Neural cell (in vitro differentiated cells): ENCODE measurements at regions not wholly inside any gene's neighbourhood (a gene's known extent, or its start where the extent isn't known, plus 50 kb on each side); places are given as distances from the start of the nearest gene placed in this dataset.

Source experiments
- H2AFZ ChIP-seq: fragments of 200-600, 300-800 bp; sonication (generic), shearing (Covaris generic); 2 replicates; pipeline ENCODE4 v1.6.0; 2014; ENCODE audit warnings: low read depth, mild to moderate bottlenecking, antibody characterized with exemption, low read length, moderate library complexity
- H3F3A ChIP-seq: fragments of 200-600 bp; shearing (Covaris generic); 2 replicates; pipeline ENCODE4 v1.6.1; 2016; ENCODE audit warnings: mild to moderate bottlenecking, moderate library complexity, mixed read lengths, antibody characterized with exemption, low read length; ENCODE audit not compliant: insufficient read depth, poor library complexity, severe bottlenecking
- H3K27ac ChIP-seq: fragments of 200-600, 300-800 bp; sonication (generic), shearing (Covaris generic); 2 replicates; pipeline ENCODE4 v1.5.1; 2014; ENCODE audit warnings: mild to moderate bottlenecking, low read length, moderate library complexity
- H3K27me3 ChIP-seq: fragments of 300-800, 200-600 bp; sonication (generic), shearing (Covaris generic); 2 replicates; pipeline ENCODE4 v1.6.0; 2014; ENCODE audit warnings: mild to moderate bottlenecking, low read depth, low read length, moderate library complexity; ENCODE audit not compliant: insufficient read depth
- H3K36me3 ChIP-seq: fragments of 300-800, 200-600 bp; sonication (generic), shearing (Covaris generic); 2 replicates; pipeline ENCODE4 v1.5.1; 2014; ENCODE audit warnings: mild to moderate bottlenecking, antibody characterized with exemption, low read length, moderate library complexity; ENCODE audit not compliant: insufficient read depth
- H3K4me2 ChIP-seq: fragments of 300-800, 200-600 bp; sonication (generic), shearing (Covaris generic); 2 replicates; pipeline ENCODE4 v1.6.0; 2014; ENCODE audit warnings: mild to moderate bottlenecking, low read length
- H3K4me3 ChIP-seq: fragments of 300-800, 200-600 bp; sonication (generic), shearing (Covaris generic); 2 replicates; pipeline ENCODE4 v1.5.1; 2014; ENCODE audit warnings: mild to moderate bottlenecking, low read length, moderate library complexity
- H3K79me2 ChIP-seq: fragments of 200-600 bp; shearing (Covaris generic); replicated peaks from 2 replicates; pipeline ENCODE4 v1.6.0; 2014; ENCODE audit warnings: mild to moderate bottlenecking, low read length, moderate library complexity; ENCODE audit not compliant: insufficient read depth
- H3K9ac ChIP-seq: fragments of 300-800, 200-600 bp; sonication (generic), shearing (Covaris generic); 2 replicates; pipeline ENCODE4 v1.6.1; 2016; ENCODE audit warnings: mild to moderate bottlenecking, low read length, mixed read lengths
- H3K9me2 ChIP-seq: fragments of 200-600 bp; shearing (Covaris generic); 2 replicates; pipeline ENCODE4 v1.6.1; 2016; ENCODE audit warnings: mild to moderate bottlenecking, low read length, mixed read lengths; ENCODE audit not compliant: insufficient read depth
- H3K9me3 ChIP-seq: fragments of 200-600, 300-800 bp; sonication (generic), shearing (Covaris generic); 2 replicates; pipeline ENCODE4 v1.6.1; 2016; ENCODE audit warnings: mild to moderate bottlenecking, mixed run types, low read length, moderate library complexity, mixed read lengths
- H4K20me1 ChIP-seq: fragments of 200-600 bp; shearing (Covaris generic); 2 replicates; pipeline ENCODE4 v1.6.1; 2016; ENCODE audit warnings: mild to moderate bottlenecking, mixed run types; ENCODE audit not compliant: insufficient read depth
- EP300 ChIP-seq: fragments of 450-650 bp; conservative IDR thresholded peaks from 2 replicates; pipeline ENCODE4 v1.6.1; 2014; ENCODE audit warnings: antibody characterized with exemption, mild to moderate bottlenecking, moderate library complexity; ENCODE audit not compliant: poor library complexity, severe bottlenecking
- EZH2 ChIP-seq: fragments of 200-600, 300-800 bp; shearing (Covaris generic), sonication (generic); IDR thresholded peaks from 2 replicates; pipeline ENCODE4 v1.6.1; 2014; ENCODE audit warnings: antibody characterized with exemption, low read length, borderline replicate concordance, mild to moderate bottlenecking; ENCODE audit not compliant: insufficient read depth, poor library complexity, severe bottlenecking
- MXI1 ChIP-seq: fragments of 450-650 bp; conservative IDR thresholded peaks from 2 replicates; pipeline ENCODE4 v1.6.1; 2014; ENCODE audit warnings: antibody characterized with exemption, mild to moderate bottlenecking; ENCODE audit not compliant: poor library complexity, severe bottlenecking
- POLR2AphosphoS5 ChIP-seq: IDR thresholded peaks from 2 replicates; pipeline ENCODE4 v1.6.1; 2012
- RAD21 ChIP-seq: fragments of 450-650 bp; conservative IDR thresholded peaks from 2 replicates; pipeline ENCODE4 v1.6.1; 2014; ENCODE audit warnings: antibody characterized with exemption, mild to moderate bottlenecking, moderate library complexity
- SMC3 ChIP-seq: fragments of 450-650 bp; conservative IDR thresholded peaks from 2 replicates; pipeline ENCODE4 v1.6.1; 2014; ENCODE audit warnings: antibody characterized with exemption, mild to moderate bottlenecking, moderate library complexity; ENCODE audit not compliant: poor library complexity
- TAF1 ChIP-seq: IDR thresholded peaks from 2 replicates; pipeline ENCODE4 v1.6.1; 2012; ENCODE audit warnings: low read depth
- TF ChIP-seq, protein P1 (sequence below): IDR thresholded peaks from 2 replicates; pipeline ENCODE4 v1.6.1; 2012; ENCODE audit warnings: borderline replicate concordance
- TF ChIP-seq, protein P2 (sequence below): fragments of 450-650 bp; IDR thresholded peaks from 2 replicates; pipeline ENCODE4 v1.5.1; 2014; ENCODE audit warnings: antibody characterized with exemption, mild to moderate bottlenecking, moderate library complexity; ENCODE audit not compliant: poor library complexity, severe bottlenecking

- Histone ChIP-seq H3F3A (no peaks in the 10 kb centered on the region), H3K79me2 (no peaks in the 10 kb centered on the region), H4K20me1 (no peaks in the 10 kb centered on the region), H2AFZ (no peak overlapping the region), H3K9me2 (no peaks in the 10 kb centered on the region), H3K9ac (no peak overlapping the region), H3K27me3 (no peaks in the 10 kb centered on the region), H3K4me3 (no peak overlapping the region), H3K9me3 (no peaks in the 10 kb centered on the region), H3K27ac (no peak overlapping the region), H3K4me2 (no peak overlapping the region), H3K36me3 (no peaks in the 10 kb centered on the region)
- TF ChIP-seq SMC3 (no peak), RAD21 (no peak), EP300 (no peak), EZH2 (no peak), POLR2AphosphoS5 (no peak), TAF1 (no peak), MXI1 (no peak)
- TF ChIP-seq, protein P1, sequence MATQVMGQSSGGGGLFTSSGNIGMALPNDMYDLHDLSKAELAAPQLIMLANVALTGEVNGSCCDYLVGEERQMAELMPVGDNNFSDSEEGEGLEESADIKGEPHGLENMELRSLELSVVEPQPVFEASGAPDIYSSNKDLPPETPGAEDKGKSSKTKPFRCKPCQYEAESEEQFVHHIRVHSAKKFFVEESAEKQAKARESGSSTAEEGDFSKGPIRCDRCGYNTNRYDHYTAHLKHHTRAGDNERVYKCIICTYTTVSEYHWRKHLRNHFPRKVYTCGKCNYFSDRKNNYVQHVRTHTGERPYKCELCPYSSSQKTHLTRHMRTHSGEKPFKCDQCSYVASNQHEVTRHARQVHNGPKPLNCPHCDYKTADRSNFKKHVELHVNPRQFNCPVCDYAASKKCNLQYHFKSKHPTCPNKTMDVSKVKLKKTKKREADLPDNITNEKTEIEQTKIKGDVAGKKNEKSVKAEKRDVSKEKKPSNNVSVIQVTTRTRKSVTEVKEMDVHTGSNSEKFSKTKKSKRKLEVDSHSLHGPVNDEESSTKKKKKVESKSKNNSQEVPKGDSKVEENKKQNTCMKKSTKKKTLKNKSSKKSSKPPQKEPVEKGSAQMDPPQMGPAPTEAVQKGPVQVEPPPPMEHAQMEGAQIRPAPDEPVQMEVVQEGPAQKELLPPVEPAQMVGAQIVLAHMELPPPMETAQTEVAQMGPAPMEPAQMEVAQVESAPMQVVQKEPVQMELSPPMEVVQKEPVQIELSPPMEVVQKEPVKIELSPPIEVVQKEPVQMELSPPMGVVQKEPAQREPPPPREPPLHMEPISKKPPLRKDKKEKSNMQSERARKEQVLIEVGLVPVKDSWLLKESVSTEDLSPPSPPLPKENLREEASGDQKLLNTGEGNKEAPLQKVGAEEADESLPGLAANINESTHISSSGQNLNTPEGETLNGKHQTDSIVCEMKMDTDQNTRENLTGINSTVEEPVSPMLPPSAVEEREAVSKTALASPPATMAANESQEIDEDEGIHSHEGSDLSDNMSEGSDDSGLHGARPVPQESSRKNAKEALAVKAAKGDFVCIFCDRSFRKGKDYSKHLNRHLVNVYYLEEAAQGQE, result no peak
- TF ChIP-seq, protein P2, sequence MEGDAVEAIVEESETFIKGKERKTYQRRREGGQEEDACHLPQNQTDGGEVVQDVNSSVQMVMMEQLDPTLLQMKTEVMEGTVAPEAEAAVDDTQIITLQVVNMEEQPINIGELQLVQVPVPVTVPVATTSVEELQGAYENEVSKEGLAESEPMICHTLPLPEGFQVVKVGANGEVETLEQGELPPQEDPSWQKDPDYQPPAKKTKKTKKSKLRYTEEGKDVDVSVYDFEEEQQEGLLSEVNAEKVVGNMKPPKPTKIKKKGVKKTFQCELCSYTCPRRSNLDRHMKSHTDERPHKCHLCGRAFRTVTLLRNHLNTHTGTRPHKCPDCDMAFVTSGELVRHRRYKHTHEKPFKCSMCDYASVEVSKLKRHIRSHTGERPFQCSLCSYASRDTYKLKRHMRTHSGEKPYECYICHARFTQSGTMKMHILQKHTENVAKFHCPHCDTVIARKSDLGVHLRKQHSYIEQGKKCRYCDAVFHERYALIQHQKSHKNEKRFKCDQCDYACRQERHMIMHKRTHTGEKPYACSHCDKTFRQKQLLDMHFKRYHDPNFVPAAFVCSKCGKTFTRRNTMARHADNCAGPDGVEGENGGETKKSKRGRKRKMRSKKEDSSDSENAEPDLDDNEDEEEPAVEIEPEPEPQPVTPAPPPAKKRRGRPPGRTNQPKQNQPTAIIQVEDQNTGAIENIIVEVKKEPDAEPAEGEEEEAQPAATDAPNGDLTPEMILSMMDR, result no peak
Observed at GRCh38 chr11:104225047-104225446, 61.1 kb upstream of the PDGFD start.

- H3K36me3 ChIP-seq, result no peaks in the 10 kb centered on the region
Observed at GRCh38 chr11:104222464-104222863, 58.5 kb upstream of the PDGFD start.

More at GRCh38 chr11:104222464-104222863, 58.5 kb upstream of the PDGFD start:
- Histone ChIP-seq H3K9ac (no peak overlapping the region), H3K27me3 (no peaks in the 10 kb centered on the region), H3K27ac (no peak overlapping the region), H3K4me3 (no peak overlapping the region), H3K9me2 (no peaks in the 10 kb centered on the region), H3F3A (no peaks in the 10 kb centered on the region), H3K9me3 (no peaks in the 10 kb centered on the region), H4K20me1 (no peaks in the 10 kb centered on the region), H3K79me2 (no peaks in the 10 kb centered on the region), H3K4me2 (no peak overlapping the region), H2AFZ (no peak overlapping the region)
- TF ChIP-seq RAD21, result no peak
- TF ChIP-seq MXI1, result no peak
- TF ChIP-seq TAF1, result no peak
- TF ChIP-seq EZH2, result no peak
- TF ChIP-seq, protein P2, result no peak
- TF ChIP-seq, protein P1, result no peak
- TF ChIP-seq EP300, result no peak
- TF ChIP-seq SMC3, result no peak
- no peak for TF ChIP-seq POLR2AphosphoS5
